Endothelial cell of umbilical vein (primary cell): ENCODE measurements at regions not wholly inside any gene's neighbourhood (a gene's known extent, or its start where the extent isn't known, plus 50 kb on each side); places are given as distances from the start of the nearest gene placed in this dataset.

Source experiments
- BruUV-seq: library from RNA; stranded (reverse); fragments of 400-500 nt; replicated peaks from 2 replicates; lab custom pipeline; 2021; lab: Mats Ljungman, UMichigan
- CTCF ChIA-PET: fragments of 300-600, 350-600 bp; sonication (Branson Sonifier 250); formaldehyde crosslinking; loops from one replicate; lab custom pipeline; 2021; ENCODE audit warnings: antibody characterized with exemption, inconsistent platforms; lab: Charles Lee
- POLR2A ChIA-PET: fragments of 300-600, 350-600 bp; sonication (Branson Sonifier 250); formaldehyde crosslinking; loops from one replicate; lab custom pipeline; 2021; ENCODE audit warnings: antibody characterized with exemption, inconsistent platforms; lab: Charles Lee
- DNase-seq: peaks from one replicate; pipeline ENCODE4 v3.0.0-alpha.2; 2011; ENCODE audit warnings: low read depth, low spot score
- FAIRE-seq: peaks from 2 replicates; lab custom pipeline; 2011; peaks lifted over from hg19 to GRCh38; lab: Jason Lieb, UNC
- H2AFZ ChIP-seq: 2 replicates; pipeline ENCODE4 v1.6.0; 2012; ENCODE audit warnings: low read depth, low read length, control low read depth, inconsistent platforms
- H3K27ac ChIP-seq: 2 replicates; pipeline ENCODE4 v1.5.1; 2011; ENCODE audit warnings: low read depth, mild to moderate bottlenecking, control low read depth, low read length, moderate library complexity; ENCODE audit not compliant: insufficient read depth
- H3K27me3 ChIP-seq, 2 experiments: 2 replicates each; pipeline versions ENCODE4 v1.6.0 to v1.6.1; 2011; ENCODE audit warnings: low read length in 2 of 2, mixed read lengths in 1 of 2; ENCODE audit not compliant: control insufficient read depth in 2 of 2, insufficient read depth in 2 of 2
- H3K36me3 ChIP-seq, 2 experiments: 2 replicates in 1 of 2; 3 replicates in 1 of 2; pipeline ENCODE4 v1.5.1; 2011; ENCODE audit warnings: low read length in 2 of 2, mild to moderate bottlenecking in 1 of 2, moderate library complexity in 1 of 2; ENCODE audit not compliant: control insufficient read depth in 2 of 2, insufficient read depth in 2 of 2; ENCODE audit errors: extremely low read depth in 1 of 2
- H3K4me1 ChIP-seq: 3 replicates; pipeline ENCODE4 v1.5.1; 2011; ENCODE audit warnings: mild to moderate bottlenecking, low read length; ENCODE audit not compliant: control insufficient read depth, insufficient read depth; ENCODE audit errors: extremely low read depth
- H3K4me2 ChIP-seq: 2 replicates; pipeline ENCODE4 v1.6.1; 2011; ENCODE audit warnings: low read length, control low read depth, mixed read lengths; ENCODE audit not compliant: insufficient read depth
- H3K4me3 ChIP-seq, 3 experiments: fragments of 200-600 bp in 1 of 3; sonication (generic), shearing (Covaris generic) in 1 of 3; replicated peaks in 1 of 3; 2 replicates each; pipeline ENCODE4 v1.5.1; 2011 to 2016; ENCODE audit warnings: control low read depth in 3 of 3, low read length in 3 of 3, mild to moderate bottlenecking in 2 of 3, inconsistent platforms in 1 of 3, low read depth in 1 of 3, moderate library complexity in 1 of 3; ENCODE audit not compliant: insufficient read depth in 1 of 3
- H3K79me2 ChIP-seq: 2 replicates; pipeline ENCODE4 v1.6.0; 2012; ENCODE audit warnings: low read length, inconsistent platforms; ENCODE audit not compliant: control insufficient read depth, insufficient read depth
- H3K9ac ChIP-seq: replicated peaks from 2 replicates; pipeline ENCODE3; 2011; ENCODE audit warnings: low read length, control low read depth; ENCODE audit not compliant: insufficient read depth; ENCODE audit errors: extremely low read depth
- H3K9me1 ChIP-seq: replicated peaks from 3 replicates; pipeline ENCODE4 v1.6.0; 2011; ENCODE audit warnings: mild to moderate bottlenecking, low read length; ENCODE audit not compliant: control insufficient read depth, insufficient read depth; ENCODE audit errors: extremely low read depth
- H3K9me3 ChIP-seq: replicated peaks from 2 replicates; pipeline ENCODE4 v1.5.1; 2012; ENCODE audit warnings: low read length, inconsistent platforms; ENCODE audit not compliant: control insufficient read depth, insufficient read depth
- H4K20me1 ChIP-seq: replicated peaks from 2 replicates; pipeline ENCODE3; 2011; ENCODE audit warnings: mild to moderate bottlenecking, low read length; ENCODE audit not compliant: control insufficient read depth, insufficient read depth; ENCODE audit errors: extremely low read depth
- CTCF ChIP-seq, 2 donors: IDR thresholded peaks; 1 replicate in 1 of 2; 2 replicates in 1 of 2; pipeline ENCODE4 v1.5.1; 2011; ENCODE audit warnings: low read length in 2 of 2, mild to moderate bottlenecking in 2 of 2, moderate library complexity in 2 of 2, control low read depth in 1 of 2, inconsistent platforms in 1 of 2, low read depth in 1 of 2; ENCODE audit not compliant: insufficient read depth in 1 of 2; ENCODE audit errors: extremely low read depth in 1 of 2
- EZH2 ChIP-seq: IDR thresholded peaks from 2 replicates; pipeline ENCODE4 v1.6.1; 2012; ENCODE audit warnings: borderline replicate concordance, low read depth, mild to moderate bottlenecking, moderate library complexity, low read length, inconsistent platforms; ENCODE audit not compliant: severe bottlenecking
- FOS ChIP-seq: IDR thresholded peaks from 2 replicates; pipeline ENCODE4 v1.6.1; 2011; ENCODE audit warnings: mild to moderate bottlenecking, low read length, moderate library complexity, borderline replicate concordance; ENCODE audit not compliant: insufficient read depth
- GATA2 ChIP-seq: IDR thresholded peaks from 2 replicates; pipeline ENCODE4 v1.7.0; 2011; ENCODE audit warnings: low read depth, mild to moderate bottlenecking, moderate library complexity, mixed read lengths, low read length; ENCODE audit not compliant: insufficient read length, insufficient read depth
- MYC ChIP-seq: IDR thresholded peaks from one replicate; pipeline ENCODE4 v1.6.1; 2011; ENCODE audit warnings: mild to moderate bottlenecking, low read depth, low read length
- POLR2A ChIP-seq: IDR thresholded peaks from 2 replicates; pipeline ENCODE4 v1.6.1; 2012; ENCODE audit warnings: low read depth, mild to moderate bottlenecking, control low read depth, low read length
- POLR2AphosphoS5 ChIP-seq: IDR thresholded peaks from 2 replicates; pipeline ENCODE4 v1.6.1; 2012; ENCODE audit warnings: low read depth, mild to moderate bottlenecking, control low read depth, low read length, moderate library complexity; ENCODE audit not compliant: insufficient read depth
- dilution Hi-C: fragments of 300-500 bp; cut with MboI; formaldehyde crosslinking; loops from one replicate; pipeline ENCODE4 v1.15.0; 2019; ENCODE audit warnings: low sequenced_read_pairs; ENCODE audit not compliant: extremely low pct_ligation_motif_present
- intact Hi-C: fragments of 100-400 bp; cut with micrococcal nuclease; formaldehyde crosslinking; loops from one replicate; pipeline ENCODE4 v1.10.0; 2022
- TF ChIP-seq, protein P1 (sequence below): IDR thresholded peaks from 2 replicates; pipeline ENCODE4 v1.6.1; 2011; ENCODE audit not compliant: insufficient read depth, insufficient read length

- ChIA-PET CTCF (no interaction called here), POLR2A (no interaction called here)
- FAIRE-seq (no peak), DNase-seq (no peak)
- TF ChIP-seq POLR2A (no peak), GATA2 (no peak), POLR2AphosphoS5 (no peak), EZH2 (no peak), FOS (no peak)
- dilution Hi-C loops, result no loop called here
- Histone ChIP-seq H3K9me3 (peaks cover 8% of the 10 kb centered on the region), H3K9ac (no peak overlapping the region), H3K79me2 (no peaks in the 10 kb centered on the region), H3K4me3 (no peak overlapping the region), H3K4me2 (no peak overlapping the region), H3K9me1 (no peaks in the 10 kb centered on the region), H3K27me3 (no peaks in the 10 kb centered on the region), H3K36me3 (no peaks in the 10 kb centered on the region), H3K27ac (no peak overlapping the region), H4K20me1 (no peaks in the 10 kb centered on the region), H2AFZ (no peak overlapping the region), H3K4me1 (no peaks in the 10 kb centered on the region)
- intact Hi-C loops, result no loop called here
- no TSS peak for BruUV-seq
These were observed 174.5 kb upstream of the MOCS1 start for GRCh38 chr6:40108736-40109135.

GRCh38 chr6:40106840-40107239 is 172.6 kb upstream of the MOCS1 start:
- CTCF ChIA-PET, result no interaction called here
- no peak overlapping the region for H3K9ac ChIP-seq
- no TSS peak for BruUV-seq

More at GRCh38 chr6:40106840-40107239, 172.6 kb upstream of the MOCS1 start:
- Histone ChIP-seq H3K9me1 (no peaks in the 10 kb centered on the region), H3K9me3 (peaks cover 7% of the 10 kb centered on the region), H3K4me3 (no peak overlapping the region), H3K27ac (no peak overlapping the region), H3K36me3 (no peaks in the 10 kb centered on the region), H3K4me2 (no peak overlapping the region), H2AFZ (no peak overlapping the region), H4K20me1 (no peaks in the 10 kb centered on the region), H3K79me2 (no peaks in the 10 kb centered on the region), H3K4me1 (no peaks in the 10 kb centered on the region), H3K27me3 (no peaks in the 10 kb centered on the region)
- POLR2A ChIA-PET, result no interaction called here
- no peak for FAIRE-seq
- DNase-seq, result no peak
- intact Hi-C loops, result no loop called here
- dilution Hi-C loops, result no loop called here
- TF ChIP-seq, protein P1, sequence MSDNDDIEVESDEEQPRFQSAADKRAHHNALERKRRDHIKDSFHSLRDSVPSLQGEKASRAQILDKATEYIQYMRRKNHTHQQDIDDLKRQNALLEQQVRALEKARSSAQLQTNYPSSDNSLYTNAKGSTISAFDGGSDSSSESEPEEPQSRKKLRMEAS, result no peak
- TF ChIP-seq CTCF (IDR thresholded peaks at IDR 0.05; ENCODE audit: extremely low read depth in 1 of 2, insufficient read depth in 1 of 2, low read depth in 1 of 2, low read length in 2 of 2) (no peak), GATA2 (no peak), MYC (no peak)
